ENCODE measurements at regions not wholly inside any gene's neighbourhood (a gene's known extent, or its start where the extent isn't known, plus 50 kb on each side); places are given as distances from the start of the nearest gene placed in this dataset.

- Histone ChIP-seq H4K20me1 (ENCODE audit: control insufficient read depth, insufficient read depth, low read length, poor library complexity, severe bottlenecking) (no peaks in the 10 kb centered on the region), H3K4me1 (ENCODE audit: control insufficient read depth in 2 of 2, insufficient read depth in 2 of 2, low read length in 2 of 2) (no peaks in the 10 kb centered on the region), H2AFZ (ENCODE audit: insufficient read depth, low read depth, low read length, poor library complexity, severe bottlenecking) (no peak overlapping the region), H3K4me2 (replicated peaks; ENCODE audit: low read depth, low read length, poor library complexity, severe bottlenecking) (no peak overlapping the region), H3K79me2 (ENCODE audit: control insufficient read depth, insufficient read depth, low read length) (no peaks in the 10 kb centered on the region), H3K9ac (ENCODE audit: low read length) (no peak overlapping the region), H3K27me3 (replicated peaks in 1 of 4; ENCODE audit: control extremely low read depth in 1 of 4, control insufficient read depth in 3 of 4, insufficient read depth in 4 of 4, low read length in 3 of 4) (no peaks in the 10 kb centered on the region), H3K36me3 (replicated peaks in 1 of 2; ENCODE audit: control extremely low read depth in 1 of 2, control insufficient read depth in 1 of 2, extremely low read depth in 1 of 2, insufficient read depth in 2 of 2, low read length in 1 of 2) (no peaks in the 10 kb centered on the region), H3K4me3 (ENCODE audit: control extremely low read depth in 1 of 5, extremely low read depth in 1 of 5, insufficient read depth in 1 of 5, low read depth in 2 of 5, low read length in 4 of 5) (no peak overlapping the region), H3K27ac (ENCODE audit: low read length in 2 of 2) (no peak overlapping the region), H3K9me3 (ENCODE audit: control extremely low read depth in 1 of 3, control insufficient read depth in 2 of 3, insufficient read depth in 1 of 3, low read length in 2 of 3) (no peaks in the 10 kb centered on the region)
- Mint-ChIP-seq H3K27ac (no peak overlapping the region), H3K4me1 (no peaks in the 10 kb centered on the region), H3K27me3 (peaks cover 5% of the 10 kb centered on the region), H3K9me3 (ENCODE audit: insufficient read depth) (no peaks in the 10 kb centered on the region), H3K4me3 (no peak overlapping the region)
- ATAC-seq (ENCODE audit: low read depth) = no peak
- TF ChIP-seq CTCF (IDR thresholded peaks at IDR 0.05) = no peak
- DNase-seq = no peak
- WGBS (ENCODE audit: insufficient coverage) = no CpG with 5 or more reads among the region's 1 CpG
- ChIA-PET CTCF (no interaction called here), POLR2A (no interaction called here)
- intact Hi-C loops (cut with micrococcal nuclease) = no loop called here
Measured at GRCh38 chr11:8796941-8797340, 114.0 kb upstream of the AKIP1 start.

- intact Hi-C loops (cut with micrococcal nuclease) = no loop called here
- no peak overlapping the region for H3K4me3 Mint-ChIP-seq
- CTCF ChIA-PET = interaction anchor here (0.7 kb wide), 1 partner anchor 562 kb away, joined by 4 read pairs; no protein-coding TSS in a partner anchor
- H3K4me2 ChIP-seq (replicated peaks; ENCODE audit: low read depth, low read length, poor library complexity, severe bottlenecking) = no peak overlapping the region
- POLR2A ChIA-PET = no interaction called here
- no peaks in the 10 kb centered on the region for H3K79me2 ChIP-seq (ENCODE audit: control insufficient read depth, insufficient read depth, low read length)
- no peak for DNase-seq
- no peaks in the 10 kb centered on the region for H3K4me1 Mint-ChIP-seq
- H3K4me3 ChIP-seq (ENCODE audit: control extremely low read depth in 1 of 5, extremely low read depth in 1 of 5, insufficient read depth in 1 of 5, low read depth in 2 of 5, low read length in 4 of 5) = no peak overlapping the region
- no peak overlapping the region for H3K9ac ChIP-seq (ENCODE audit: low read length)
- no peaks in the 10 kb centered on the region for H3K36me3 ChIP-seq (replicated peaks in 1 of 2; ENCODE audit: control extremely low read depth in 1 of 2, control insufficient read depth in 1 of 2, extremely low read depth in 1 of 2, insufficient read depth in 2 of 2, low read length in 1 of 2)
- TF ChIP-seq EZH2 (IDR thresholded peaks at IDR 0.05; ENCODE audit: borderline replicate concordance, insufficient read depth, low read depth, low read length, poor library complexity, severe bottlenecking) (no peak), CTCF (IDR thresholded peaks at IDR 0.05) (no peak)
- no peaks in the 10 kb centered on the region for H3K9me3 ChIP-seq (ENCODE audit: control extremely low read depth in 1 of 3, control insufficient read depth in 2 of 3, insufficient read depth in 1 of 3, low read length in 2 of 3)
- H3K27me3 Mint-ChIP-seq = peaks cover 5% of the 10 kb centered on the region
- no peaks in the 10 kb centered on the region for H4K20me1 ChIP-seq (ENCODE audit: control insufficient read depth, insufficient read depth, low read length, poor library complexity, severe bottlenecking)
- no peak overlapping the region for H3K27ac ChIP-seq (ENCODE audit: low read length in 2 of 2)
- H3K4me1 ChIP-seq (ENCODE audit: control insufficient read depth in 2 of 2, insufficient read depth in 2 of 2, low read length in 2 of 2) = no peaks in the 10 kb centered on the region
- no peaks in the 10 kb centered on the region for H3K9me3 Mint-ChIP-seq (ENCODE audit: insufficient read depth)
- no peak for ATAC-seq (ENCODE audit: low read depth)
- no peak overlapping the region for H3K27ac Mint-ChIP-seq
- no peak overlapping the region for H2AFZ ChIP-seq (ENCODE audit: insufficient read depth, low read depth, low read length, poor library complexity, severe bottlenecking)
- no CpG with 5 or more reads among the region's 2 CpGs for WGBS (ENCODE audit: insufficient coverage)
- H3K27me3 ChIP-seq (replicated peaks in 1 of 4; ENCODE audit: control extremely low read depth in 1 of 4, control insufficient read depth in 3 of 4, insufficient read depth in 4 of 4, low read length in 3 of 4) = no peaks in the 10 kb centered on the region
Measured at GRCh38 chr11:8799273-8799672, 111.7 kb upstream of the AKIP1 start.

Data from B cell (primary cell).